Cardiac fibroblast (primary cell): ENCODE measurements at regions not wholly inside any gene's neighbourhood (a gene's known extent, or its start where the extent isn't known, plus 50 kb on each side); places are given as distances from the start of the nearest gene placed in this dataset.
A peak's percentile ranks its signal among the peaks of the same experiment; 100 is the strongest.

Experiments
- DNase-seq, 2 donors: peaks; one replicate each; pipeline versions ENCODE4 v3.0.0 to v3.0.0-alpha.2; 2010; ENCODE audit warnings: low read depth in 2 of 2
- H3K4me3 ChIP-seq, 2 donors: replicated peaks in 1 of 2; 1 replicate in 1 of 2; 2 replicates in 1 of 2; pipeline ENCODE4 v1.5.1; 2011; ENCODE audit warnings: low read depth in 2 of 2, low read length in 2 of 2, mild to moderate bottlenecking in 2 of 2, moderate library complexity in 1 of 2
- CTCF ChIP-seq: IDR thresholded peaks from one replicate; pipeline ENCODE4 v1.5.1; 2011; ENCODE audit warnings: low read depth, mild to moderate bottlenecking, low read length, inconsistent platforms

DNA sequence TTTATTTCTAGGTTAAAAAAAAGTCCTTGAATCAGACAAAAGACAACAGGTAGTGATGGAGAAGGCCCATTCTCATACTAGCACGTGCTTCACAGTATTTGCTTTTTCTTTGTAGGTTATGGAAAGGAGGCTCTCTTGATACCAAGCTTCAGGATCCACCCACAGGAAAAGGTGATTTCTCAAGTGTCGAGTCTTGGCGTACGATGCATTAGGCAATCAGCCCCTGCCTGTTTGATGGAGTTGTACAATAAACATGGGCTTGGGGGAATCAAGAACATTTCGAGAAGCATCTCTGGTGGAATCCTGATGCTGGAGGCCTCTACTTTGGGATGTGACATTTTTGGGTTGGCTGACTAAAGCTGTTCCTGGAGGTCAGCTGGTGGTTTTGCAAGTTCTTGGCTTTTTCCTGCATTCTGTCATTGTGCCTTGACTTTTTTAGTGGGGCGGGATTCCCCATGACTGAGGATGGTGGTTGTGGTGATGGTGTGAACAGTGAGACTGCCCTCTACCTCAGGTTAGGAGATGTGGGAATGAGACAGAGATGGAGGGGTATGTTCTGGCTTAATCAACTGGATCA, 231.5 kb upstream of the SPRED2 start:
- TF ChIP-seq CTCF: no peak
- no peak for DNase-seq
- no peak overlapping the region for H3K4me3 ChIP-seq

- TF ChIP-seq CTCF: no peak
- peak; percentile 44 to 63 for DNase-seq
- no peak overlapping the region for H3K4me3 ChIP-seq
Measured at GRCh38 chr2:65662654-65663432, 230.4 kb upstream of the SPRED2 start.

DNA sequence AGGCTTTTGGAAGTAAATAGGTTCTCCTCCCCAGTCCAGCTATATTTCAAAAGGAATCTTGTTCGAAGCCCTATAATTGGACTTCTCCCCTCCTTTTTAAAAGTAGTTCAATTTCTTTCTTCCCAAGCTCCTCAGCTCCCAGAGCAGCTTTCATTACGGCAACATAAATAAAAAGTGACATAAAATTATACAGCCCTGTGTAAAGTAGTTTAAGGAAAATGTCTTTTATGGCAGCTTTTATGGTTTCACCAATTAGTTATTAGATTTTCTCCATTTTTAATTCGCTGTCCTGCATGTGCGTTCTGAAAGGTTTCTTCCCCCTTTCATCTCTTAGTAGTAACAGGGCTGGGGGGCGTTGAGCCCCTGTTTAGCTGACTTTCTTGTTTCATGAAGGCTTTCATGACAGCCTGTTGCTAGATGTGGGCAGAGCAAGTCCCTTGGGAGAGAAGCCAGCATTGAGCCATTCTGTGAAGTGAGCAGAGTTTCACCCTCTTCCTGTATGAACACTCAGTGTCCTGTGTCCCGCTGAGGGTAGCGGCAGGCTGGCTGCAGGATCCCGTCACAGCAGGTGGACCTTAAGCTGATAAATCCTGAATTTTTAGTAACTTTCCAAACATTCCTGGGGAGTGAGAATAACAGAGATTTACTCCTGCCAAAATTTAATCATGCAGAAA, 229.7 kb upstream of the SPRED2 start:
- no peak overlapping the region for H3K4me3 ChIP-seq
- DNase-seq: peak; percentile 14 to 17
- no peak for TF ChIP-seq CTCF

GRCh38 chr2:65660340-65660739, 227.9 kb upstream of the SPRED2 start:
- DNase-seq: no peak
- no peak overlapping the region for H3K4me3 ChIP-seq
- TF ChIP-seq CTCF: no peak

DNA sequence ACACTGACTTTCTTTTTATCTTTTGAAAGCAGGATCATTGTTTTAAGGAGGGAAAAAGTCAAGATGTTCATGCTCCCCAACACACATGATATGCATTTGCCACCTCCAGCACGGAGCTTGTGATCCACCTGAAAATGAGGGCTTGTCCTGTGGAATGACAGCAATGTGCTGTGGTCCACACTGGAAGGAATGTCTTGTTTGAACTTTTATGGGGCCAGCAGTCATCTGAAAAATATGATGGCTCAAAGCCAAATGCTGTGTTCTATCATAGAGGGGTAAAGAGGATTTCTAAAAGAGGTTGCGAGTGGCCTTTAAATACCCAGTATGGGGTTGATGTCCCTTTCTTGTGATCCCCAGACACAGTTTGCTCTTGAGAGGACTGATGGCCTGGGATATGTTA, 226.5 kb upstream of the SPRED2 start:
- peak in 1 of 2 donors; percentile 10 for DNase-seq
- TF ChIP-seq CTCF: no peak
- H3K4me3 ChIP-seq: no peak overlapping the region

GRCh38 chr2:65658266-65658665, 225.9 kb upstream of the SPRED2 start:
- H3K4me3 ChIP-seq: no peak overlapping the region
- no peak for DNase-seq
- TF ChIP-seq CTCF: no peak
